ENCODE measurements at regions not wholly inside any gene's neighbourhood (a gene's known extent, or its start where the extent isn't known, plus 50 kb on each side); places are given as distances from the start of the nearest gene placed in this dataset.
"Not testable (repeated sequence)": the region's sequence is repeated elsewhere in the genome, so short reads cannot be mapped to it uniquely, and the experiment has no call there.

- Histone ChIP-seq H3K27ac (ENCODE audit: low read depth) (no peak overlapping the region), H3K36me3 (ENCODE audit: insufficient read depth) (no peaks in the 10 kb centered on the region), H3K4me1 (ENCODE audit: insufficient read depth) (no peaks in the 10 kb centered on the region), H3K4me3 (ENCODE audit: low read depth, low read length) (no peak overlapping the region)
- DNase-seq (ENCODE audit: extremely low spot score), result no peak
- 78% methylated on average over 3 of the region's 3 CpGs for WGBS
These were observed 233.1 kb upstream of the FOXF1 start for GRCh38 chr16:86277221-86277620.

DNA sequence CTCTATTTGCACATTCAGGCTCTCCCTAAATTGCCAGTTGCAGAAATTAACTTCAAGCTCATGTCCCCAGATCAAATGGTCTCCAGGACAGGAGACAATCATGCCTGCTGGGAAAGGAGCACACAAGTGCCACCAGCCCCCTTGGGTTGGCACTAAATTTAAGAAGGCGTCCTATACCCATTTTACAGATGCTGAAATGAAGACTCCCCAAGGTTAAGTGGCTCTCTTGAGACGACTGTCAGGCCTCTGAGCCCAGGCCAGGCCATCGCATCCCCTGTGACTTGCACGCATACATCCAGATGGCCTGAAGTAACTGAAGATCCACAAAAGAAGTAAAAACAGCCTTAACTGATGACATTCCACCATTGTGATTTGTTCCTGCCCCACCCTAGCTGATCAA is 232.5 kb upstream of the FOXF1 start:
- WGBS, result 95% methylated on average over 4 of the region's 4 CpGs
- not testable (repeated sequence) for DNase-seq (ENCODE audit: extremely low spot score)

GRCh38 chr16:86281421-86281820 is 228.9 kb upstream of the FOXF1 start:
- Histone ChIP-seq H3K4me3 (ENCODE audit: low read depth, low read length) (no peak overlapping the region), H3K4me1 (ENCODE audit: insufficient read depth) (no peaks in the 10 kb centered on the region), H3K27ac (ENCODE audit: low read depth) (no peak overlapping the region), H3K36me3 (ENCODE audit: insufficient read depth) (no peaks in the 10 kb centered on the region)
- WGBS, result 59% methylated on average over 12 of the region's 12 CpGs
- DNase-seq (ENCODE audit: extremely low spot score), result no peak

More for the DNA sequence above, 232.5 kb upstream of the FOXF1 start:
- not testable (repeated sequence) for H3K4me3 ChIP-seq (ENCODE audit: low read depth, low read length); H3K27ac ChIP-seq (ENCODE audit: low read depth); H3K4me1 ChIP-seq (ENCODE audit: insufficient read depth); H3K36me3 ChIP-seq (ENCODE audit: insufficient read depth)

GRCh38 chr16:86283944-86284343 is 226.4 kb upstream of the FOXF1 start:
- 83% methylated on average over 5 of the region's 5 CpGs for WGBS
- DNase-seq (ENCODE audit: extremely low spot score), result no peak
- H3K27ac ChIP-seq (ENCODE audit: low read depth), result no peak overlapping the region
- no peaks in the 10 kb centered on the region for H3K4me1 ChIP-seq (ENCODE audit: insufficient read depth)
- no peak overlapping the region for H3K4me3 ChIP-seq (ENCODE audit: low read depth, low read length)
- no peaks in the 10 kb centered on the region for H3K36me3 ChIP-seq (ENCODE audit: insufficient read depth)

DNA sequence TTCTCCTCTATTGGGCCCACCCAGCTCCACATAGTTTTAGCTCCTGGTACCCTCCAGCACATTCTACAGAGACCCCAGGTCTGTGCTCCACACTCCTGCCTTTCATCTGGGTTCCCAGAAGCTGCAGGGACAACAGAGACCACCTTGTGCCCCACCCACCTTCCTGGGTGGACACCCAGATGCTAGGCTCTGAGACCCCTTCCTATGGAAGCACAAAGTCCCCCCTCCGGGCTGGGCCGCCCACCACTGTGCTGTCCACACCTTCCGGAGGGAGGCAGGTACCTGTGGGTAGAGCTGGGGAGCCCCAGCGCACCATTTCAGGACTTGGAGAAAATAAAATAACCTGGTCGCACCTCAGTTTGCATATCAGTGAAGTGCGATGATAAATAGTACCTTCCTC is 224.9 kb upstream of the FOXF1 start:
- no peak for DNase-seq (ENCODE audit: extremely low spot score)
- Histone ChIP-seq H3K4me1 (ENCODE audit: insufficient read depth) (no peaks in the 10 kb centered on the region), H3K27ac (ENCODE audit: low read depth) (no peak overlapping the region), H3K4me3 (ENCODE audit: low read depth, low read length) (no peak overlapping the region), H3K36me3 (ENCODE audit: insufficient read depth) (no peaks in the 10 kb centered on the region)
- WGBS, result 80% methylated on average over 6 of the region's 6 CpGs

- DNase-seq (ENCODE audit: extremely low spot score), result no peak
- Histone ChIP-seq H3K27ac (ENCODE audit: low read depth) (peak overlapping the region; percentile 80), H3K4me3 (ENCODE audit: low read depth, low read length) (peak overlapping the region; percentile 49), H3K36me3 (ENCODE audit: insufficient read depth) (no peaks in the 10 kb centered on the region), H3K4me1 (ENCODE audit: insufficient read depth) (no peaks in the 10 kb centered on the region)
- WGBS, result 26% methylated on average over 55 of the region's 55 CpGs
These were observed 224.1 kb upstream of the FOXF1 start for GRCh38 chr16:86285938-86286921.

DNA sequence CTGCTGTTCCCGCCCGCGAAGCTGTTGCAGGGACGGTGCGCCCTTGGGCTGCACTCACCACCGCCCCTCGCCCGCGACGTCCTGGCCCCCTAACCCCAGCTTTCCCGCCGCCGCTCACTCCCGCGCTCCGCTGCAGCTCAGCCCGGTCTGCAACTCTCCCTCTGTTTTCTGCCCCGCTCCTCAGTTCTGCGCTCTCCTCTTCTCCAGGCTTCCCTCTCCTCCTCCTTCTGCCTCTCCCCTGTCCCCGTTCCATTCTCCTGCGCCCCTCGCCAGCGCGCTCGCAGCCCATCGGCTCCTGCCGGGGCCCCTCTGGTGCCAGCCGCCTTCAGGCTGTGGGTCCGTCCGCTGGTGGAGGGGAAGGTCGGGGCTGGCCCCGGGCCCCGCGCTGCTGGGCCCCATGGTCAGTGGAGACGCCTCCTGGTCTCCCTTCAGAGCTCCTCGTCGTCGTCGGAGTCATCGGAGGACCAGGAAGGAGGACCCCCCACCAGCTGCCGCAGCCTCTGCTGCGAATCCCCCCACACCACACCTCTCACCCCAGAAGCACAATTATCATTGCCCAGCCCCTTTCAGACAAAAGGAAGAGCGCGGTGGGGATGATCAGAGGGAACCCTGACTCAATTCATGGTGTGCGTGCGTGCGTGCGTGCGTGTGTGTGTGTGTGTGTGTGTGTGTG is 223.2 kb upstream of the FOXF1 start:
- no peaks in the 10 kb centered on the region for H3K36me3 ChIP-seq (ENCODE audit: insufficient read depth)
- peak overlapping the region; percentile 49 for H3K4me3 ChIP-seq (ENCODE audit: low read depth, low read length)
- H3K4me1 ChIP-seq (ENCODE audit: insufficient read depth), result no peaks in the 10 kb centered on the region
- DNase-seq (ENCODE audit: extremely low spot score), result no peak
- 10% methylated on average over 49 of the region's 49 CpGs for WGBS
- peak overlapping the region; percentile 80 for H3K27ac ChIP-seq (ENCODE audit: low read depth)

- Histone ChIP-seq H3K36me3 (ENCODE audit: insufficient read depth) (no peaks in the 10 kb centered on the region), H3K27ac (ENCODE audit: low read depth) (peak overlapping the region; percentile 41), H3K4me3 (ENCODE audit: low read depth, low read length) (peak overlapping the region; percentile 49), H3K4me1 (ENCODE audit: insufficient read depth) (no peaks in the 10 kb centered on the region)
- no peak for DNase-seq (ENCODE audit: extremely low spot score)
- WGBS, result 55% methylated on average over 8 of the region's 8 CpGs
These were observed 222.6 kb upstream of the FOXF1 start for GRCh38 chr16:86287664-86288201.

- 70% methylated on average over 19 of the region's 19 CpGs for WGBS
- H3K36me3 ChIP-seq (ENCODE audit: insufficient read depth), result no peaks in the 10 kb centered on the region
- H3K4me1 ChIP-seq (ENCODE audit: insufficient read depth), result no peaks in the 10 kb centered on the region
- no peak overlapping the region for H3K27ac ChIP-seq (ENCODE audit: low read depth)
- no peak overlapping the region for H3K4me3 ChIP-seq (ENCODE audit: low read depth, low read length)
- no peak for DNase-seq (ENCODE audit: extremely low spot score)
These were observed 221.5 kb upstream of the FOXF1 start for GRCh38 chr16:86288716-86289294.

DNA sequence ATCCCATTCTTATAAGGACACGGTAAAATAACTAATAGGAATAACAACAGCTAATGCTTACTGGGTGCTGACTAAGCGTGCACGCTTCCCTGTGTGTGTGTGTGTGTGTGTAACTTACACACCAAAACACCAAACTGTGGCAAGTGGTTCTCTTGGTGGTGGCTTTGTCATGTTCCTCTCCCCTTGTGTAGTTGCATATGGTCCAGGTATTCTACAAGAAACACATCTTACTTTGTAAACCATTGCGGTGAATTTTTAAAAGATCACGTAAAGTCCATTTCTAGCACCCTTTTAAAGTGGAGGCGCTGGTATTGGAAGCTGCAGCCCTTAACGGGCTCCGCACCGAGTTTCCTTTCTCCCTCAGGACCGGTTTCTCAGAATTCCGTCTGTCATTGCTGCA is 221.0 kb upstream of the FOXF1 start:
- H3K4me3 ChIP-seq (ENCODE audit: low read depth, low read length), result no peak overlapping the region
- no peak for DNase-seq (ENCODE audit: extremely low spot score)
- H3K36me3 ChIP-seq (ENCODE audit: insufficient read depth), result no peaks in the 10 kb centered on the region
- H3K4me1 ChIP-seq (ENCODE audit: insufficient read depth), result no peaks in the 10 kb centered on the region
- H3K27ac ChIP-seq (ENCODE audit: low read depth), result no peak overlapping the region
- WGBS, result 77% methylated on average over 11 of the region's 11 CpGs

DNA sequence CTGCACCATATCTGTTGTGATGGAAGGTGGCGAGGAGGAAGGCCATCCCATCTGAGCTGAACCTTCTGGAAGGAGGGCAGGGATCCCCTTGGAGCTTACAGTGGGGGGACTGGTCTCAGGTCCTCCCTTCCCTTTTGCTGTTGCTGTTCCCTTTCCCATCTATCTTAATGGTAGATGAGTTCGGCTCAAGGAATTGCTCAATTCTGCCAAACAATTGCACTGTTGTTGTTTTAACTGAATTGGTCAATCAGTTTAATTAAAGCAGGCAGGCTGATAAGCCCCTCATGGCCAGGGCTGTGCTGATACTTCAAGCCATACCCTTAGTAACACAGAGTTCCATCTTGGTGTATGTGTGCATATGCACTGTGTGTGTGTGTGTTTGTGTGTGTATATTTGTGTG is 220.4 kb upstream of the FOXF1 start:
- Histone ChIP-seq H3K36me3 (ENCODE audit: insufficient read depth) (no peaks in the 10 kb centered on the region), H3K27ac (ENCODE audit: low read depth) (no peak overlapping the region), H3K4me3 (ENCODE audit: low read depth, low read length) (no peak overlapping the region), H3K4me1 (ENCODE audit: insufficient read depth) (no peaks in the 10 kb centered on the region)
- 80% methylated on average over 2 of the region's 2 CpGs for WGBS
- DNase-seq (ENCODE audit: extremely low spot score), result no peak

DNA sequence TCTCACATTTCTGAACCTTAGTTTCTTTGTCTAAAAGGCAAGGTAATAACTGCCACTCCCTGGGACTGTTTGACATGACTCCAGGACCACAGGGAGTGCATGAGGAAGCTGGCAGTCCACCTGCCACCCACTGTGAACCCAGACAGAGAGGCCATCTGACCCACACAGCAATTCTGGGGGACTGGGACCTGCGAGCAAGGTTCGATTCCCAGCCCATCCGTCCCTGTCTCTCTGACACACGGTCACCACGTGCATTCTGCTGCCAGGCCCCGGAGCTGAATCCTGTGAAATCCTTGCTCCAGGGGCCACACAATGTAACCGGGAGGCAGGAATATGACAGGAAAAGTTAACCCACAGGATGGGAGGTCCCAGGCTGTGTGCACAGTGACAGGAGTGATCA is 218.8 kb upstream of the FOXF1 start:
- Histone ChIP-seq H3K36me3 (ENCODE audit: insufficient read depth) (no peaks in the 10 kb centered on the region), H3K4me1 (ENCODE audit: insufficient read depth) (no peaks in the 10 kb centered on the region), H3K27ac (ENCODE audit: low read depth) (no peak overlapping the region), H3K4me3 (ENCODE audit: low read depth, low read length) (no peak overlapping the region)
- no peak for DNase-seq (ENCODE audit: extremely low spot score)
- 88% methylated on average over 7 of the region's 7 CpGs for WGBS

- Histone ChIP-seq H3K27ac (ENCODE audit: low read depth) (peak overlapping the region; percentile 35), H3K36me3 (ENCODE audit: insufficient read depth) (no peaks in the 10 kb centered on the region), H3K4me1 (ENCODE audit: insufficient read depth) (no peaks in the 10 kb centered on the region), H3K4me3 (ENCODE audit: low read depth, low read length) (no peak overlapping the region)
- DNase-seq (ENCODE audit: extremely low spot score), result no peak
- WGBS, result 80% methylated on average over 16 of the region's 16 CpGs
These were observed 218.1 kb upstream of the FOXF1 start for GRCh38 chr16:86292171-86292775.
